Adrenal gland (tissue), 9 donors: ENCODE measurements at regions not wholly inside any gene's neighbourhood (a gene's known extent, or its start where the extent isn't known, plus 50 kb on each side); places are given as distances from the start of the nearest gene placed in this dataset.

Experiments used
- DNase-seq, 7 donors: peaks; one replicate each; pipeline ENCODE4 v3.0.0-alpha.2; 2019 to 2020
- H3K27ac ChIP-seq, 5 donors: fragments of 200-600 bp; sonication (generic) in 4 of 5; 1 replicate in 3 of 5; 2 replicates in 2 of 5; pipeline versions ENCODE4 v1.5.1 to v1.8.0; 2016 to 2020; ENCODE audit warnings: mild to moderate bottlenecking in 1 of 5
- H3K27me3 ChIP-seq: fragments of 200-600 bp; 2 replicates; pipeline ENCODE4 v1.8.0; 2021
- H3K36me3 ChIP-seq, 2 donors: fragments of 200-600 bp; replicated peaks in 1 of 2; 1 replicate in 1 of 2; 2 replicates in 1 of 2; pipeline versions ENCODE4 v1.5.1 to v1.8.0; 2018 to 2022
- H3K4me1 ChIP-seq, 2 donors: fragments of 200-600 bp; replicated peaks in 1 of 2; 1 replicate in 1 of 2; 2 replicates in 1 of 2; pipeline versions ENCODE4 v1.5.1 to v1.8.0; 2018 to 2021
- H3K4me3 ChIP-seq, 4 donors: fragments of 200-600 bp; sonication (generic) in 3 of 4; one replicate each; pipeline ENCODE4 v1.5.1; 2016 to 2018
- H3K9me3 ChIP-seq, 3 donors: fragments of 200-600 bp; sonication (generic) in 1 of 3; replicated peaks in 1 of 3; 1 replicate in 2 of 3; 2 replicates in 1 of 3; pipeline versions ENCODE4 v1.5.1 to v1.8.0; 2016 to 2021
- CTCF ChIP-seq, 6 experiments: fragments of 450-650 bp in 4 of 6; fragments of 200-600 bp in 2 of 6; sonication (generic) in 1 of 6; IDR thresholded peaks; 1 replicate in 5 of 6; 2 replicates in 1 of 6; pipeline versions ENCODE4 v1.5.1 to v1.8.0; 2016 to 2021; ENCODE audit warnings: antibody characterized with exemption in 6 of 6, mild to moderate bottlenecking in 2 of 6, moderate library complexity in 1 of 6
- POLR2A ChIP-seq, 2 donors: fragments of 450-650 bp; IDR thresholded peaks; one replicate each; pipeline ENCODE4 v1.6.1; 2017; ENCODE audit warnings: antibody characterized with exemption in 2 of 2, mild to moderate bottlenecking in 2 of 2, moderate library complexity in 1 of 2
- WGBS, 4 donors: extraction: QIAGEN DNeasy Blood & Tissue Kit in 2 of 4; methylation state at CpG; one replicate each; pipeline versions ENCODE4 v1.1.5 to v1.1.7; 2013 to 2017; 5-methylcytosine and 5-hydroxymethylcytosine counted together
- intact Hi-C, 2 donors: fragments of 100-400 bp; cut with DNase I; formaldehyde crosslinking; loops; one replicate each; pipeline versions ENCODE4 v1.14.1 to v1.15.0; 2022 to 2023
- donor health status: healthy with polysubstance abuse.
- donor health status: Bipolar disorder and iron deficiency.
- donor health status: DM: yes; HTN: yes; CAD: no.
- donor health status: DM: no; HTN: no; CAD: no.
- donor health status: DM: no; HTN: no; CAD: no.

DNA sequence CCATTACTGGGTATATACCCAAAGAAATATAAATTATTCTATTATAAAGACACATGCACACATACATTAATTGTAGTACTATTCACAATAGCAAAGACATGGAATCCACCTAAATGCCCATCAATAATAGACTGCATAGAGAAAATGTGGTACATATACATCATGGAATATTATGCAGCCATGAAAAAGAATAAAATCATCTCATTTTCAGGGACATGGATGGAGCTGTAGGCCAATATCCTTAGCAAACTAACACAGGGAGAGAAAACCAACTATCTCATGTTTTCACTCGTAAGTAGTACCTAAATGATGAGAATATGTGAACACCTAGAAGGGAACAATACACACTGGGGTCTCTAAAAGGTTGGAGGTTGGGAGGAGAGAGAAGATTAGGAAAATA is 86.0 kb upstream of the GALNTL6 start:
- Histone ChIP-seq H3K27ac (no peak overlapping the region), H3K27me3 (no peaks in the 10 kb centered on the region), H3K9me3 (no peaks in the 10 kb centered on the region), H3K4me1 (no peaks in the 10 kb centered on the region), H3K36me3 (no peaks in the 10 kb centered on the region), H3K4me3 (no peak overlapping the region)
- WGBS, 4 donors, result 69 to 90% (median 75%) methylated on average over 1 of the region's 1 CpG
- TF ChIP-seq CTCF (IDR thresholded peaks at IDR 0.05) (no peak), POLR2A (IDR thresholded peaks at IDR 0.05) (no peak)
- no peak for DNase-seq
- intact Hi-C loops, result no loop called here

DNA sequence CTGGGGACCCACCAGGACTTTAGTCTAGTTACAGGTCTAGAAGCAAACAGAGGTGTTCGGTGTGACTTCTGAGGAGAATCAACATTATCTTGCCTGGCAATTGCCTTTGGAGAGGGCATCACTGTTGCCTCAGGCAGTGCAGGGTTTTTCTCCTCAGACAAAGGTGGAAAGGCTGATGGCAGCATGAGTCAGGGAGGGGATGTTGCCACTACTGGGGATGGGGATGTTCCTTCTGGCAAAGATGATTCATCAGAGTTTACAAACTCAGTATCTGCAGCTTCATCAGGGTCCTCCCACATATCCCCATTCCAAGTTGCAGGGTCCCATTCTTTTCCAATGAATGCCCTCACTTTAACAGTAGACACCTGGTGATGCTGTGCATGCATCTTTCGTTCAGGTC is 91.3 kb upstream of the GALNTL6 start:
- TF ChIP-seq CTCF (IDR thresholded peaks at IDR 0.05) (no peak), POLR2A (IDR thresholded peaks at IDR 0.05) (no peak)
- no peak for DNase-seq
- intact Hi-C loops, result no loop called here
- Histone ChIP-seq H3K4me3 (no peak overlapping the region), H3K27me3 (no peaks in the 10 kb centered on the region), H3K9me3 (no peaks in the 10 kb centered on the region), H3K36me3 (no peaks in the 10 kb centered on the region), H3K27ac (no peak overlapping the region), H3K4me1 (no peaks in the 10 kb centered on the region)
- 70 to 75% (median 73%) methylated on average over 2 of the region's 2 CpGs for WGBS, 4 donors

GRCh38 chr4:171719691-171720090 is 93.5 kb upstream of the GALNTL6 start:
- Histone ChIP-seq H3K4me1 (no peaks in the 10 kb centered on the region), H3K4me3 (no peak overlapping the region), H3K36me3 (no peaks in the 10 kb centered on the region), H3K9me3 (no peaks in the 10 kb centered on the region), H3K27me3 (no peaks in the 10 kb centered on the region), H3K27ac (no peak overlapping the region)
- DNase-seq, result no peak
- intact Hi-C loops, result no loop called here
- WGBS, 4 donors, result 40 to 63% (median 55%) methylated on average over 2 of the region's 2 CpGs
- TF ChIP-seq CTCF (IDR thresholded peaks at IDR 0.05), result no peak
- no peak for TF ChIP-seq POLR2A (IDR thresholded peaks at IDR 0.05)

GRCh38 chr4:171718665-171719064 is 94.5 kb upstream of the GALNTL6 start:
- intact Hi-C loops, result no loop called here
- 73 to 90% (median 82%) methylated on average over 2 of the region's 2 CpGs for WGBS, 4 donors
- no peaks in the 10 kb centered on the region for H3K36me3 ChIP-seq
- TF ChIP-seq CTCF (IDR thresholded peaks at IDR 0.05) (no peak), POLR2A (IDR thresholded peaks at IDR 0.05) (no peak)
- no peak overlapping the region for H3K4me3 ChIP-seq
- H3K4me1 ChIP-seq, result no peaks in the 10 kb centered on the region
- no peaks in the 10 kb centered on the region for H3K27me3 ChIP-seq
- H3K27ac ChIP-seq, result no peak overlapping the region
- DNase-seq, result no peak
- no peaks in the 10 kb centered on the region for H3K9me3 ChIP-seq
